ENCODE measurements at regions not wholly inside any gene's neighbourhood (a gene's known extent, or its start where the extent isn't known, plus 50 kb on each side); places are given as distances from the start of the nearest gene placed in this dataset.
A peak's percentile ranks its signal among the peaks of the same experiment; 100 is the strongest.
"Not testable (repeated sequence)": the region's sequence is repeated elsewhere in the genome, so short reads cannot be mapped to it uniquely, and the experiment has no call there.

GRCh38 chr19:56894626-56895025 lies 54.1 kb upstream of the PEG3 start:
- no peak for DNase-seq

- DNase-seq, result no peak
Measured at GRCh38 chr19:56896095-56896494, 55.6 kb upstream of the PEG3 start.

GRCh38 chr19:56899943-56900342 lies 59.4 kb upstream of the PEG3 start:
- no peak for DNase-seq

GRCh38 chr19:56900573-56901097 lies 60.1 kb upstream of the PEG3 start:
- no peak for DNase-seq

GRCh38 chr19:56905631-56906150 lies 65.2 kb upstream of the PEG3 start:
- DNase-seq, result no peak

GRCh38 chr19:56912401-56913112 lies 72.0 kb upstream of the PEG3 start:
- no peak for DNase-seq

- DNase-seq, result not testable (repeated sequence)
Measured at GRCh38 chr19:56913113-56913455, 72.6 kb upstream of the PEG3 start.

- DNase-seq, result no peak
Measured at GRCh38 chr19:56916528-56916927, 76.0 kb upstream of the PEG3 start.

GRCh38 chr19:56917529-56917928 lies 77.0 kb upstream of the PEG3 start:
- no peak for DNase-seq

GRCh38 chr19:56917998-56918397 lies 77.5 kb upstream of the PEG3 start:
- DNase-seq, result no peak

GRCh38 chr19:56918682-56919307 lies 78.3 kb upstream of the PEG3 start:
- DNase-seq, result no peak

- no peak for DNase-seq
Measured at GRCh38 chr19:56919308-56919995, 78.9 kb upstream of the PEG3 start.

- not testable (repeated sequence) for DNase-seq
Measured at GRCh38 chr19:56926094-56926493, 85.6 kb upstream of the PEG3 start.

- DNase-seq, result no peak
Measured at GRCh38 chr19:56927294-56927693, 86.8 kb upstream of the PEG3 start.

- no peak for DNase-seq
Measured at GRCh38 chr19:56927791-56928207, 87.3 kb upstream of the PEG3 start.

- DNase-seq, result peak; percentile 39 to 70
Measured at GRCh38 chr19:56930647-56931535, 90.4 kb upstream of the PEG3 start.

- DNase-seq, result no peak
Measured at GRCh38 chr19:56933014-56933705, 92.6 kb upstream of the PEG3 start.

GRCh38 chr19:56934438-56935090 lies 94.0 kb upstream of the PEG3 start:
- no peak for DNase-seq

- DNase-seq, result no peak
Measured at GRCh38 chr19:56939951-56940350, 99.4 kb upstream of the PEG3 start.

GRCh38 chr19:56942756-56943155 lies 102.2 kb upstream of the PEG3 start:
- no peak for DNase-seq

- no peak for DNase-seq
Measured at GRCh38 chr19:56946159-56946558, 105.6 kb upstream of the PEG3 start.

- DNase-seq, result no peak
Measured at GRCh38 chr19:56947206-56947605, 106.7 kb upstream of the PEG3 start.
